ENCODE measurements at regions not wholly inside any gene's neighbourhood (a gene's known extent, or its start where the extent isn't known, plus 50 kb on each side); places are given as distances from the start of the nearest gene placed in this dataset.

DNA sequence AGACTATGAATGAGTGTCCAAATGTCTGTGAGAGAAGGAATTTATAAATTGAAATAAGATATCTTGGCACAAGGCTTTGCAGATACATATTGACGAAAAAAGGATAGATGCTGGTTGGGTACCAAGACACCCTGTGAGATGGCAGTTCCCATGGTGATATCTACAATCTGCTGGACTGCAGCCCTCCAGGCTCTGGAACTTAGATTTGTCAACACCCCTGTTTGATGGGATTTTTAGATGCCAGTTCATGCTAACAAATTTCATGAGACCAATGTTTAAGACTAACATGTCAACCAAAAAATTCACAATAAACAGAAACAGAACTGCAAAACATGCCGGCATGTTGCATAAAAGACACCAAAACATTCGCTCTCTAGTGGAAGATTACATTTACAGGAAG is 400.3 kb upstream of the CNTNAP5 start:
- WGBS (ENCODE audit: missing lambda C conversion rate), result 4% methylated on average over 3 of the region's 3 CpGs
- Histone ChIP-seq H3K9me3 (no peaks in the 10 kb centered on the region), H3K27ac (no peak overlapping the region), H3K4me3 (no peak overlapping the region), H3K4me2 (no peak overlapping the region), H3K4me1 (no peaks in the 10 kb centered on the region)
- DNase-seq (ENCODE audit: low read depth in 1 of 2, low spot score in 1 of 2), result no peak
- ATAC-seq, result no peak
- TF ChIP-seq, protein P1, sequence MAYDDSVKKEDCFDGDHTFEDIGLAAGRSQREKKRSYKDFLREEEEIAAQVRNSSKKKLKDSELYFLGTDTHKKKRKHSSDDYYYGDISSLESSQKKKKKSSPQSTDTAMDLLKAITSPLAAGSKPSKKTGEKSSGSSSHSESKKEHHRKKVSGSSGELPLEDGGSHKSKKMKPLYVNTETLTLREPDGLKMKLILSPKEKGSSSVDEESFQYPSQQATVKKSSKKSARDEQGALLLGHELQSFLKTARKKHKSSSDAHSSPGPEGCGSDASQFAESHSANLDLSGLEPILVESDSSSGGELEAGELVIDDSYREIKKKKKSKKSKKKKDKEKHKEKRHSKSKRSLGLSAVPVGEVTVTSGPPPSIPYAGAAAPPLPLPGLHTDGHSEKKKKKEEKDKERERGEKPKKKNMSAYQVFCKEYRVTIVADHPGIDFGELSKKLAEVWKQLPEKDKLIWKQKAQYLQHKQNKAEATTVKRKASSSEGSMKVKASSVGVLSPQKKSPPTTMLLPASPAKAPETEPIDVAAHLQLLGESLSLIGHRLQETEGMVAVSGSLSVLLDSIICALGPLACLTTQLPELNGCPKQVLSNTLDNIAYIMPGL (CRISPR knock-in tag; IDR thresholded peaks at IDR 0.05; ENCODE audit: borderline replicate concordance), result no peak
- TF ChIP-seq MYC (IDR thresholded peaks at IDR 0.05; ENCODE audit: borderline replicate concordance, low read length) (no peak), POLR2AphosphoS2 (conservative IDR thresholded peaks at IDR 0.05; ENCODE audit: low read length) (no peak), JUNB (IDR thresholded peaks at IDR 0.05) (no peak), EHMT2 (IDR thresholded peaks at IDR 0.05; ENCODE audit: low read depth) (no peak), CHD2 (IDR thresholded peaks at IDR 0.05; ENCODE audit: low read length, partially characterized antibody) (no peak), CHD4 (IDR thresholded peaks at IDR 0.05; ENCODE audit: borderline replicate concordance) (no peak), KDM1A (IDR thresholded peaks at IDR 0.05; ENCODE audit: low read depth) (no peak), NR3C1 (IDR thresholded peaks at IDR 0.05) (no peak), HEYL (CRISPR knock-in tag; IDR thresholded peaks at IDR 0.05) (no peak), SMC3 (IDR thresholded peaks at IDR 0.05) (no peak), TP53 (CRISPR knock-in tag; IDR thresholded peaks at IDR 0.05) (no peak), ZNF302 (CRISPR knock-in tag; IDR thresholded peaks at IDR 0.05) (no peak), RNF2 (IDR thresholded peaks at IDR 0.05; ENCODE audit: borderline replicate concordance, low read depth) (no peak), HOXA7 (CRISPR knock-in tag; IDR thresholded peaks at IDR 0.05) (no peak), RCOR1 (IDR thresholded peaks at IDR 0.05; ENCODE audit: low read depth, low read length) (no peak), ESRRA (IDR thresholded peaks at IDR 0.05; ENCODE audit: borderline replicate concordance, low read length) (no peak), BHLHE40 (IDR thresholded peaks at IDR 0.05; ENCODE audit: low read depth, low read length) (no peak)
- TF ChIP-seq, protein P2, sequence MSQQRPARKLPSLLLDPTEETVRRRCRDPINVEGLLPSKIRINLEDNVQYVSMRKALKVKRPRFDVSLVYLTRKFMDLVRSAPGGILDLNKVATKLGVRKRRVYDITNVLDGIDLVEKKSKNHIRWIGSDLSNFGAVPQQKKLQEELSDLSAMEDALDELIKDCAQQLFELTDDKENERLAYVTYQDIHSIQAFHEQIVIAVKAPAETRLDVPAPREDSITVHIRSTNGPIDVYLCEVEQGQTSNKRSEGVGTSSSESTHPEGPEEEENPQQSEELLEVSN (IDR thresholded peaks at IDR 0.05; ENCODE audit: borderline replicate concordance, low read depth), result no peak
- TF ChIP-seq, protein P3, sequence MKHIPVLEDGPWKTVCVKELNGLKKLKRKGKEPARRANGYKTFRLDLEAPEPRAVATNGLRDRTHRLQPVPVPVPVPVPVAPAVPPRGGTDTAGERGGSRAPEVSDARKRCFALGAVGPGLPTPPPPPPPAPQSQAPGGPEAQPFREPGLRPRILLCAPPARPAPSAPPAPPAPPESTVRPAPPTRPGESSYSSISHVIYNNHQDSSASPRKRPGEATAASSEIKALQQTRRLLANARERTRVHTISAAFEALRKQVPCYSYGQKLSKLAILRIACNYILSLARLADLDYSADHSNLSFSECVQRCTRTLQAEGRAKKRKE (CRISPR knock-in tag; IDR thresholded peaks at IDR 0.05; ENCODE audit: low read depth), result no peak
- CTCF ChIA-PET, result no interaction called here
- POLR2A ChIA-PET, result no interaction called here
- no peak for FAIRE-seq

DNA sequence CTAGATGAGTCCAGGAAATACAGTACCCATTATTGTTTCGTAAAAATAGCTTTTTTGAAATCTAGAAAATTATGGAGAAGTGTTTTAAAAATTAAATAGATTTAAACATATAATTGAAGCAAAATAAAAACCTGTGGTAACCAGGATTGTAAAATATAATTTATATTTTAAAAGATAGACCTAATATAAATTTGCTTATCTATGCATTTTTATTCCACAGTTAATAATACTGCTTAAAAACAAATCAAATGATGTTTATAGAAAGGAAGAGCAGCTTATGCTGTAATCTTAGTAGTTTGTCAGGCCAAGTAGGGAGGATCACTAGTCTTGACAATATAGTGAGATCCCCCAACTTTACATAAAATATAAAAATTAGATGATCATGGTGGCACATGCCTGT is 388.9 kb upstream of the CNTNAP5 start:
- CTCF ChIA-PET, result no interaction called here
- ATAC-seq, result no peak

More for the DNA sequence above, 388.9 kb upstream of the CNTNAP5 start:
- Histone ChIP-seq H3K27ac (no peak overlapping the region), H3K4me1 (no peaks in the 10 kb centered on the region), H3K4me2 (no peak overlapping the region), H3K9me3 (no peaks in the 10 kb centered on the region), H3K4me3 (no peak overlapping the region)
- 2% methylated on average over 1 of the region's 1 CpG for WGBS (ENCODE audit: missing lambda C conversion rate)
- DNase-seq (ENCODE audit: low read depth in 1 of 2, low spot score in 1 of 2), result no peak
- peak; percentile 42 for TF ChIP-seq MAFK (IDR thresholded peaks at IDR 0.05; ENCODE audit: partially characterized antibody)
- TF ChIP-seq, protein P4, sequence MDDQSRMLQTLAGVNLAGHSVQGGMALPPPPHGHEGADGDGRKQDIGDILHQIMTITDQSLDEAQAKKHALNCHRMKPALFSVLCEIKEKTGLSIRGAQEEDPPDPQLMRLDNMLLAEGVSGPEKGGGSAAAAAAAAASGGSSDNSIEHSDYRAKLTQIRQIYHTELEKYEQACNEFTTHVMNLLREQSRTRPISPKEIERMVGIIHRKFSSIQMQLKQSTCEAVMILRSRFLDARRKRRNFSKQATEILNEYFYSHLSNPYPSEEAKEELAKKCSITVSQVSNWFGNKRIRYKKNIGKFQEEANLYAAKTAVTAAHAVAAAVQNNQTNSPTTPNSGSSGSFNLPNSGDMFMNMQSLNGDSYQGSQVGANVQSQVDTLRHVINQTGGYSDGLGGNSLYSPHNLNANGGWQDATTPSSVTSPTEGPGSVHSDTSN (IDR thresholded peaks at IDR 0.05), result no peak
- TF ChIP-seq NR3C1 (IDR thresholded peaks at IDR 0.05), result no peak
- no peak for TF ChIP-seq EHMT2 (IDR thresholded peaks at IDR 0.05; ENCODE audit: low read depth)
- POLR2A ChIA-PET, result no interaction called here
- no peak for FAIRE-seq
